Ishikawa (cell line): ENCODE measurements at regions not wholly inside any gene's neighbourhood (a gene's known extent, or its start where the extent isn't known, plus 50 kb on each side); places are given as distances from the start of the nearest gene placed in this dataset.

Experiments
- CEBPB ChIP-seq: IDR thresholded peaks from 2 replicates; pipeline ENCODE4 v1.6.1; 2012
- CREB1 ChIP-seq: IDR thresholded peaks from 2 replicates; pipeline ENCODE4 v1.6.1; 2012; ENCODE audit warnings: low read depth
- EGR1 ChIP-seq: IDR thresholded peaks from 2 replicates; pipeline ENCODE4 v1.6.1; 2012
- EP300 ChIP-seq: IDR thresholded peaks from 2 replicates; pipeline ENCODE4 v1.6.1; 2012; ENCODE audit warnings: borderline replicate concordance
- FOXM1 ChIP-seq: IDR thresholded peaks from 2 replicates; pipeline ENCODE4 v1.6.1; 2012; ENCODE audit warnings: low read depth, borderline replicate concordance
- MAX ChIP-seq: IDR thresholded peaks from 2 replicates; pipeline ENCODE4 v1.6.1; 2012
- NFIC ChIP-seq: IDR thresholded peaks from 2 replicates; pipeline ENCODE4 v1.6.1; 2012
- RAD21 ChIP-seq: IDR thresholded peaks from 2 replicates; pipeline ENCODE4 v1.6.1; 2012; ENCODE audit warnings: low read depth
- REST ChIP-seq: IDR thresholded peaks from 2 replicates; pipeline ENCODE4 v1.6.1; 2012; ENCODE audit warnings: low read depth, mild to moderate bottlenecking
- TAF1 ChIP-seq: IDR thresholded peaks from 2 replicates; pipeline ENCODE4 v1.6.1; 2012; ENCODE audit warnings: low read depth, mild to moderate bottlenecking
- TCF12 ChIP-seq: IDR thresholded peaks from 2 replicates; pipeline ENCODE4 v1.6.1; 2012; ENCODE audit warnings: low read depth
- TEAD4 ChIP-seq: IDR thresholded peaks from 2 replicates; pipeline ENCODE4 v1.6.1; 2012
- USF1 ChIP-seq: IDR thresholded peaks from 2 replicates; pipeline ENCODE4 v1.6.1; 2012
- YY1 ChIP-seq: IDR thresholded peaks from 2 replicates; pipeline ENCODE4 v1.6.1; 2012; ENCODE audit warnings: low read depth
- ZBTB7A ChIP-seq: IDR thresholded peaks from 2 replicates; pipeline ENCODE4 v1.6.1; 2012; ENCODE audit warnings: low read depth

DNA sequence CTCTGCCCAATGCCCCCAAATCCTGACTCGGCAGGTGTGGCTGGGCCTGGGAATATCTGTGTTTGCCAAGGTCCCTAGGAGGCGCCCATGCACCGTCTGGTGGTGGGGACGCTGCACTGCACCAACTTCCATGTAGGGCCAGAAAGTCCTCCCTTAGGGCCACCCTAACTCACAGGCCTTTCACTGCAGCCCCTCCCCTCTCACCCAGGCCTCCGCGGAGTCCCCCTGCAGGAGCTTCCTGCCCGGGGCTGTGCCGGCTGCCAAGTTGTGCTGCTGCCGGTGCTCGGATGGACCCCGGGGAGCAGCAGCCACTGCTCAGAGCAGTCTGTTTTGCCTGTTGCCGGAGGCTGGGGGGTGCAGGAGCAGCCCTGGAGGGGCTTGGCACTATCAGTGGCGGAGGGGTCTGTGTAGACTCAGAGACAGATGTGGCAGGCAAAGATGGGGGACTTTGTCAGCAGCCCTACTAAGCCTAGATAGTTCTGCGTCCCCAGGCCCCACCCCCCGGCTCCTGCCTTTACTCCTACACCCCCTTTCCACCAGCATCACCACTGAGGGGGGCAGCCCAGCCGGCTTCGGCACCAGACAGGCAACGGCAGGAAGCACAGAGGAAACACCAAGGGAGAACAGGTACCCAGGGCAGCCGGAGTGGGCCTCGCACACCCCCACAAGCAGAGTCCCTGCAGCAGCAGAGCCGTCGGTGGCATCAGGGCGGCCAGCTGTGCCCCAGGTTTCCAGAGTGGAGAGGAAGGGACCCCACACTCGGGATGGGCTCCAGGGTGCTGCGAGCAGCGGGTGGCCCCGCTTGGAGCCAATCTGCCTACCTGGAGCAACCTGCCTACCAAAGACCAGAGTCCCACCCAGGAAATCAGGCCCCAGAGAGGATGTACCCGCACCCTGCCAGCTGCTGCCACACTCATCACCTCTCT lies 124.3 kb downstream of the TRIM29 start:
- TF ChIP-seq RAD21 (peak; percentile 66), EGR1 (no peak)

DNA sequence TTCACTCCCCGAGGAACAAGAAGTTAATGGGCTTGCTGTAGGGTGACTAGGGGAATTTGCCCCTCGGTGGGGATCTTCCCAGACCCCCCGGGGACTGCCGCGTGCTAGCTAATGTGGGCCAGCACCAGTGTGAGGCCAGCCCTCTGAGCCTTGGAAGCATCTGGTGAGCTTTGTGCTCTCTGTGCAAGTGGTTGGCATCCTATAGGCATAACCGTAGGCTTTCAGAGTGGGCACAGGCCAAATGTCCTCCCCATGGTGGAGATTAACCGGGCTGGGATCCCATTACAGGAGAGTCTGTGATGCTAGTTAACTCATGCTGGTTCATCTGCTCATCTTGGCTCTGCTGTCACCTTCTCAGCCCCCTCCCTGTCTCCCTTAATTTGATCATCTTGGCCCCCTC lies 125.7 kb downstream of the TRIM29 start:
- TF ChIP-seq USF1 (no peak), TCF12 (no peak), EP300 (no peak), REST (no peak), TAF1 (no peak), NFIC (no peak), CEBPB (no peak), ZBTB7A (no peak), TEAD4 (no peak), MAX (no peak)

DNA sequence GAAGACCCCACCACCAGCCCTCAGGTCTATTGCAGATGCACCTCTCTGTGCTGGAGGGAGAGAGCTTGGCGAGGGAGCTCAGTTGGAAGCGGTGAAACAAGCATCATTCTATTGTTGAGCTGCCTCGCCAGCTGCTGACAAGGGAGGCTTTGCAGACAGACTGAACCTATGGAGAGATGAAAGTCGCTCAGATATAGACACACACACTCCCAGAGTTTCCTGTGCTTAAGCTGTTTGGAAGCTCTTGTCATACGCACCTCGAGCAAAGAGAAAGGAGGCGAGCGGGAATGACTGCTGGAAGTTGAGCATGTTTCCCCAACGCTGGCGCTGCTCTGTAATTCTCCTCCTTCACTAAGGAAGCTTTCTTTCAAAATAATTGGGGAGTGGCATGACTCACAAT lies 126.1 kb downstream of the TRIM29 start:
- TF ChIP-seq ZBTB7A (no peak), TAF1 (no peak), CREB1 (no peak), CEBPB (no peak), TEAD4 (no peak), RAD21 (no peak), NFIC (no peak), YY1 (no peak), FOXM1 (no peak), USF1 (no peak), EGR1 (no peak), TCF12 (no peak), REST (no peak)

GRCh38 chr11:120010775-120011174 lies 127.1 kb downstream of the TRIM29 start:
- TF ChIP-seq EGR1: no peak
- TF ChIP-seq YY1: no peak
- no peak for TF ChIP-seq EP300
- TF ChIP-seq FOXM1: no peak
- TF ChIP-seq RAD21: no peak
- TF ChIP-seq NFIC: no peak
- TF ChIP-seq CREB1: no peak
- TF ChIP-seq TEAD4: no peak
- TF ChIP-seq MAX: no peak
- TF ChIP-seq CEBPB: no peak
- TF ChIP-seq USF1: no peak
- TF ChIP-seq ZBTB7A: no peak
- no peak for TF ChIP-seq TCF12
- TF ChIP-seq TAF1: no peak
- no peak for TF ChIP-seq REST
